GM10266 (cell line): ENCODE measurements at regions not wholly inside any gene's neighbourhood (a gene's known extent, or its start where the extent isn't known, plus 50 kb on each side); places are given as distances from the start of the nearest gene placed in this dataset.

ENCODE experiments used
- DNase-seq: peaks from one replicate; pipeline ENCODE4 v3.0.0; 2012; ENCODE audit errors: extremely low spot score
- TF ChIP-seq, protein P1 (sequence below): IDR thresholded peaks from 2 replicates; pipeline ENCODE4 v1.5.1; 2012; ENCODE audit warnings: mild to moderate bottlenecking, low read depth; ENCODE audit not compliant: control insufficient read depth, insufficient read depth; ENCODE audit errors: missing control alignments

DNA sequence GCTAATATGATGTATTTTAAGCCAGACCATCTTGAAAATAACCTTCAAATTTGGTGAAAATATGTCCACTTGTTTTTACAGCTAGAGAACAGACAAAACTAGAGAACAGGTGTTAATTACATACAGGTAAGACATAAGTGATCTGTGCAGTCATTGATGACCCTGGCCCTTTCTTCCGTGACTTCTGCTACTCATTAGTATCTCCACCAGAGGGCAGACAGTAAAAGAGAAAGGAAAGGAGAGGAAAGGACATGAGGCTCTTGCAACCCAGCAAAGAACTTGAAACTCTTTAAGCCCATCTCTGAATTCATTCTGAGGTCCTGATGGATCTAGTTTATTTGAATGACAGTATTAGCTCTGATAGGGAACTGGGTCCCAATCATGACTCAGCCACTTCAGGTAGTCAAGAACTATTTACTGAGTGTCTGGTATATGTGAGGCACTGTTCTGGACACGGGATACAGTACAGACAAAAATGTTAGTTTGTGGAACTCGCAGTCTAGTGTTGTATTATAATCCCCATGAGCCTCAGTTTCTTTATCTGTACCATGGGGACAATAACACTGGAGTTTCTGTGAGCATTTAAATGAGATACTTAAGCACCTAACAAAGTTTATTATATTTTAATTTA, 121.0 kb upstream of the TEX13D start:
- TF ChIP-seq, protein P1, sequence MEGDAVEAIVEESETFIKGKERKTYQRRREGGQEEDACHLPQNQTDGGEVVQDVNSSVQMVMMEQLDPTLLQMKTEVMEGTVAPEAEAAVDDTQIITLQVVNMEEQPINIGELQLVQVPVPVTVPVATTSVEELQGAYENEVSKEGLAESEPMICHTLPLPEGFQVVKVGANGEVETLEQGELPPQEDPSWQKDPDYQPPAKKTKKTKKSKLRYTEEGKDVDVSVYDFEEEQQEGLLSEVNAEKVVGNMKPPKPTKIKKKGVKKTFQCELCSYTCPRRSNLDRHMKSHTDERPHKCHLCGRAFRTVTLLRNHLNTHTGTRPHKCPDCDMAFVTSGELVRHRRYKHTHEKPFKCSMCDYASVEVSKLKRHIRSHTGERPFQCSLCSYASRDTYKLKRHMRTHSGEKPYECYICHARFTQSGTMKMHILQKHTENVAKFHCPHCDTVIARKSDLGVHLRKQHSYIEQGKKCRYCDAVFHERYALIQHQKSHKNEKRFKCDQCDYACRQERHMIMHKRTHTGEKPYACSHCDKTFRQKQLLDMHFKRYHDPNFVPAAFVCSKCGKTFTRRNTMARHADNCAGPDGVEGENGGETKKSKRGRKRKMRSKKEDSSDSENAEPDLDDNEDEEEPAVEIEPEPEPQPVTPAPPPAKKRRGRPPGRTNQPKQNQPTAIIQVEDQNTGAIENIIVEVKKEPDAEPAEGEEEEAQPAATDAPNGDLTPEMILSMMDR, result peak; percentile 53
- DNase-seq, result peak; percentile 8

GRCh38 chrX:124212622-124213021, 119.8 kb upstream of the TEX13D start:
- DNase-seq, result no peak
- TF ChIP-seq, protein P1, result no peak

GRCh38 chrX:124215786-124216185, 116.7 kb upstream of the TEX13D start:
- TF ChIP-seq, protein P1, result no peak
- DNase-seq, result no peak

DNA sequence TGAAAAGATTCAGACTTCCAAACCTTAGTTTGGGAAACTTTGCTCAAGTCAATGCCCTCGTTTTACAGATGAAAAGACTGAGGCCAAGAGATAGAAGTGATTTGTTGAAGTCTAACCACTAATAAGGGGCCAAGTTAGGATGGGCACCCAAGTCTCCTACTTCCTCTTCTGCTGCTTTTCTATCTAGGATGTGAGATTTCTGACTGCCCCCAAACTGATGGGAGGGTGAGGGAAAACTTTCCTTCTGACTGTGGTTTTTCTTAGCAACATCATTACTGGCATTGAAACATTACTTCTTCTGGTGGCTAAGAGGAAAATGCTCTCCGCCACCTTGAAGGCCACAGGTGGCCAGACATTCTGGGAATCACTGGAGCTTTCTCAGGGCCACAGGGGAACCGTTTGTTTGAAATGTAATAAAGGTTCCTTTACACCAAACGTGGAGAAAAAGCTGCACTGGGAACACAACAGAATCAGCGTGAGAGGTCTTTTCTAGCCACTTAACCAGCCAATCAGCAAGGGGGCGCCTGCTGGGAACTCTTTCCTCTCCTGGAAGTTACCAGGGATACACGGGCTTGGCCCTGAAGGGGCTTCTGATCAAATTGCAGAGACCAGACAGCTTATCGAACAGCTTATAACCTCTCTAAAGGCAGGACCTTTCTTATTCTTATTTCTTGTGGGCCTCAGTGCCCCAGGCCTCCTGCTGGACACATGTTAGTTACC, 115.9 kb upstream of the TEX13D start:
- TF ChIP-seq, protein P1, result no peak
- DNase-seq, result no peak

GRCh38 chrX:124217304-124218251, 114.9 kb upstream of the TEX13D start:
- TF ChIP-seq, protein P1, result no peak
- peak; percentile 5 for DNase-seq

DNA sequence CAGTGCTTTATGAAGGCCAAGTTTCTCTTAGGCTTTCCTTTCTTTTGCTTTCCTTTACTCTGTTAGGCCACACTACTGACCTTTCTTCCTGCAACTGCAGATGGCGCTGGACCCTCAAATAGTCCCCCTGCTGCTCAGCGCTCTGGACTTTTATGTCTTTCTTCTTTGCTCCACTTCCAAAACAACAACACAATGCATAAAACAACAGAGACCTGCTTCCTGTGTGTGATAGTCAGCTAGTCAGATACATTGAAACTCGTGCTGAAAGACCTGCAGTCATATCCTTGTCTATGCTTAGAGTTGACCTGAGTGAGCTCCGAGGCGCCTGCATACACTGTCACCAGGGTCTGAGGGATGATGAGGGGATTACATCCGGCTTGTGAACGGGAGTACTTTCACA, 108.9 kb upstream of the TEX13D start:
- TF ChIP-seq, protein P1, result no peak
- no peak for DNase-seq
